ENCODE measurements at regions not wholly inside any gene's neighbourhood (a gene's known extent, or its start where the extent isn't known, plus 50 kb on each side); places are given as distances from the start of the nearest gene placed in this dataset.
"Not testable (repeated sequence)": the region's sequence is repeated elsewhere in the genome, so short reads cannot be mapped to it uniquely, and the experiment has no call there.

- DNase-seq (ENCODE audit: low read depth in 2 of 2): no peak
These were observed 397.9 kb upstream of the ADGRB3 start for GRCh38 chr6:68237205-68237604.

- DNase-seq (ENCODE audit: low read depth in 2 of 2): no peak
These were observed 399.7 kb upstream of the ADGRB3 start for GRCh38 chr6:68235326-68235784.

DNA sequence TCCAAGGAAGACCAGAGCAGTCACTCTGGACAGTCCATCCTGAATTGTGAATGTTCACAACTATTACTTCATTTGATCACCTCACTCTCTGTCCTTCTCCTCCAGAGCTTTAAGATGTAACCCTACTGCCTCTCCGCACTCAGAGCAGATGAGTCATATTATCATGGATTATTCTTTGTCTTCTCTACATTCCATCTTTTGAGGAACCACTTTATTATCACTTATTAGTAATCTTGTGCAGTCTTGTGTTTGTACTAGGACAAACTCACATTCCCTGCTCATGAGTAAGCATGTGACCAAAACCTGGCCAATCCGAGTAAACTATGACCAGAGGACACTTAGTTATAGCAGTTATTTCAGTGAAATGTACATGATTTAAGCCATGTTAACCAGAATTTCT lies 401.5 kb upstream of the ADGRB3 start:
- DNase-seq (ENCODE audit: low read depth in 2 of 2): no peak

DNA sequence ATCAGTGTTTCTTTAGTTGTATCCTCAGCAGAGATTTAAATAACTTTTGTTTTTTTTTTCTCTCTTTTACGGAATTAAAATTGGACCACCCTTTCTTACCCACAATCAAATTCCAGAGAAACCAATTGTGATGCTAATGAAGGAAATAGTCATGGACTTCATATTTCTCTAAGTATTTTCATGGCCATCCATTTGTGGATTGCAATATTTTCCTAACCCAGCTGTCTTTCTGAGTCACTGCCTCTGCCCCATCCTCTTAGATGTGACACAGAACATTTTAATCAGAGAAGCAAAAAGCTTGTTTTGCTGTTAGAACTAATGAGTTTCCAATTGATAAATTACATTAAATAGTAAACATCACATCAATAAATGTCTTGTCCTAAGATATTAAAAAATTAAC lies 405.5 kb upstream of the ADGRB3 start:
- DNase-seq (ENCODE audit: low read depth in 2 of 2): no peak

- DNase-seq (ENCODE audit: low read depth in 2 of 2): no peak
These were observed 408.6 kb upstream of the ADGRB3 start for GRCh38 chr6:68226460-68226859.

GRCh38 chr6:68225729-68226128 lies 409.4 kb upstream of the ADGRB3 start:
- no peak for DNase-seq (ENCODE audit: low read depth in 2 of 2)

DNA sequence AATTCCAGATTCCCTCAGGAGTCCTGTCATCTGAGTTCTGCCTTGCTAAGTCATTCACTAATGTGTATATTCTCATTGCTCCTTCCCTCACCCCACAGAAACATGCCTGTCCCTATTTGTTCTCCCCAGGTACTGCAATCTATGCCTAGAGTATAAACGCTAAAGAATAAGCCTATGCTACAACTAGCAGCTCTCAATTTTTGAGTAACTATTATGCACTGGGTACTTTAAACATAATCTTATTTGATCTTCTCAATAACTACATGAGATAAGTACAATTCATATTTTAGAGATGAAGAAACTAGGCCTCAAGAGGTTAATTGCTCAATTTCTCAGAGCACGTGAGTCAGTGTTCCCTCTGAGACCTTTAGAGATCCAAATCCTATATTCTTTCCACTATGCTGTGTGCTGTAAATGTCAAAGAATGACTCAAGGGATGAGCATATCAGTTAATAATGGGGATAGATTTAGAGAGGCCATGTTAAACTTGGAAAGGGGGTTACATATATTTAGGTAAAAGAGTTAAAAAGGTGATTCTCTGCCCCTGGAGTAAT lies 423.8 kb upstream of the ADGRB3 start:
- DNase-seq (ENCODE audit: low read depth in 2 of 2): no peak

- DNase-seq (ENCODE audit: low read depth in 2 of 2): not testable (repeated sequence)
These were observed 427.5 kb upstream of the ADGRB3 start for GRCh38 chr6:68207612-68208011.

DNA sequence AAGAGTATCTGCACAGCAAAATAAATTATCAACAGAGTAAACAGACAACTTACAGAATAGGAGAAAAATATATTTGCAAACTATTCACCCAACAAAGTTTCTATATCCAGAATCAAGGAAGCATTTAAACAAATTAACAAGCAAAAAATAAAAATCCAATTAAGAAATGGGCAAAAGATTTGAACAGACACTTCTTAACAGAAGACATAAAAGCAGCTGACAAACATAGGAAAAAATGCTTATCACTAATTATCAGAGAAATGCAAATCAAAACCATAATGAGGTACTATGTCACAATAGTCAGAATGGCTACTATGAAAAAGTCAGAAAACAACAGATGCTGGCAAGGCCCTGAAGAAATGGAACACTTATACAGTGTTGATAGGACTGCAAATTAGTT lies 434.2 kb upstream of the ADGRB3 start:
- no peak for DNase-seq (ENCODE audit: low read depth in 2 of 2)

DNA sequence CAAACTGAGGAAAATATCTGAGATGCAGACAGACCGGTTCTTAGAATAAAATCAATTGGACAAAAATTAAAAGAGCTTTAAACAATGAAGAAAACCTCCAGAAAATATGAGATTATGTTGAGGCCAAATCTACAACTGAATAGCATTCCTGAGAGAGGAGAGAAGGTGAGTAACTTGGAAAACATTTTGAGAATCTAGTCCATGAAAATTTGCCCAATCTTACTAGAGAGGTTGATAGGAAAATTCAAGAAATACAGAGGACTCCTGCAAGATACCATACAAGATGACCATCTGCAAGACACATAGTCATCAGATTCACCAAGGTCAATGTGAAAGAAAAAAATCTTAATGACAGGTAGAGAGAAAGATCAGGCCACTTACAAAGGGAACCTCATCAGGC lies 437.7 kb upstream of the ADGRB3 start:
- DNase-seq (ENCODE audit: low read depth in 2 of 2): no peak

- no peak for DNase-seq (ENCODE audit: low read depth in 2 of 2)
These were observed 438.4 kb upstream of the ADGRB3 start for GRCh38 chr6:68196645-68197044.

DNA sequence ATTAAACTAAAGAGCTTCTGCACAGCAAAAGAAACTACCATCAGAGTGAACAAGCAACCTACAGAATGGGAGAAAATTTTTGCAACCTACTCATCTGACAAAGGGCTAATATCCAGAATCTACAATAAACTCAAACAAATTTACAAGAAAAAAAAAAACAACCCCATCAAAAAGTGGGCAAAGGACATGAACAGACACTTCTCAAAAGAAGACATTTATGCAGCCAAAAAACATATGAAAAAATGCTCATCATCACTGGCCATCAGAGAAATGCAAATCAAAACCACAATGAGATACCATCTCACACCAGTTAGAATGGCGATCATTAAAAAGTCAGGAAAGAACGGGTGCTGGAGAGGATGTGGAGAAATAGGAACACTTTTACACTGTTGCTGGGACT lies 439.3 kb upstream of the ADGRB3 start:
- DNase-seq (ENCODE audit: low read depth in 2 of 2): not testable (repeated sequence)

DNA sequence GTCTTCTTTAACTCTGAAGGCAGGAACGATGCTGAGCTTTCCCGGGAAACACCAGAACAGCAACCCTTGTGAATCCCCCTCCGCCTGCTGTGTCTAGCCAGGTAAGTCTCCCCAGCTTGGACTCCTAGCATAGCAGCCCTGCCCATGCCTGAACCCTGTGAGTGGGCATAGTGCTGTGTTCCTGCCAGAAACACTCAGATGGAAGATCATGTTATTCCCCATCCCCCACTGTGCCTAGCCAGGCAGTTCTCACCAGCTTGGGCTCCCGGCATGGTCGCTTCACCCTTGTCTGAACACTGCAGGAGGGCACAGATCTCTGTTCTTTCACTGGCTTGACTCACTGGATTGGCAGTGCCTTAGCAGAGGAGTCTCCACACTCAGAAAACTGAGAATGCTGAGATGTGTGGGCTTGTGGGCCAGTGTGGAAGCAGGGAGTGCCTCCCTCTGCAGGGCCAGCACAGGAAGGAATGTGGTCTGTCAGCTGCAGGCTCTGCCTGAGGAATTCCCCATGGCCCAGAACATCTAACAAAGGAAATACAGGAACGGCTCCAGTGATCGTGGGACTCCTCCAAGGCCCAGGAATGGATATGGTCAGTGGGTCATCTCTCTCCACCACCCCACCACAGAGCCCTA lies 440.1 kb upstream of the ADGRB3 start:
- no peak for DNase-seq (ENCODE audit: low read depth in 2 of 2)

- DNase-seq (ENCODE audit: low read depth in 2 of 2): no peak
These were observed 442.1 kb upstream of the ADGRB3 start for GRCh38 chr6:68192988-68193387.

DNA sequence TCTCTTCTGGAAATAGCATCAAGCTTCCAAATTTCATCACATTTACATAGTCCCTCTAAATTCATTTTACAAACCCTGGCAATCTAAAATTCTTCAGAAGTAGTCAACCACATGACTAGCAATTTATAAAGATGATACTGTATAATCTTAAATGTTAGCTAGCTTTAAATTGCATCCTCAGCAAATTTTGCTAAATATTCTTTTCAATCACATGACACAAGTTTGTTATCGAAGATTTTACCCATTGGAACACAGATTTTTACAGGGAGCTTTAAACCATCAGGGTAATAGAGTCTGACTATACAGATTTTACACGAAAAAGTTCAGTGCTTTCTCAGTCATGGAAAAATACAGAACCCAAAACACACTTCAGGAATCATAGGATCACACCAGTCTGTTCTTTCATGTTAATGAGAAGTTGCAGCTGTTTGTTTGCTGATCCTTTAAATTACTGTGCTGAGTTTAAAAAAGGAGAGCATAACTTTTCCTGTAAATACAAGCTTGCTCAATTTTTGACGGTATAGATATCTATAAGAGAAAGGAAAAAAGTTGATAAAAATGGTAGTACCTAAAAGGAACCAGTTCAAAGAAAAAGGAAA lies 445.8 kb upstream of the ADGRB3 start:
- DNase-seq (ENCODE audit: low read depth in 2 of 2): no peak

- no peak for DNase-seq (ENCODE audit: low read depth in 2 of 2)
These were observed 448.2 kb upstream of the ADGRB3 start for GRCh38 chr6:68186870-68187269.

GRCh38 chr6:68182386-68182785 lies 452.7 kb upstream of the ADGRB3 start:
- DNase-seq (ENCODE audit: low read depth in 2 of 2): no peak

DNA sequence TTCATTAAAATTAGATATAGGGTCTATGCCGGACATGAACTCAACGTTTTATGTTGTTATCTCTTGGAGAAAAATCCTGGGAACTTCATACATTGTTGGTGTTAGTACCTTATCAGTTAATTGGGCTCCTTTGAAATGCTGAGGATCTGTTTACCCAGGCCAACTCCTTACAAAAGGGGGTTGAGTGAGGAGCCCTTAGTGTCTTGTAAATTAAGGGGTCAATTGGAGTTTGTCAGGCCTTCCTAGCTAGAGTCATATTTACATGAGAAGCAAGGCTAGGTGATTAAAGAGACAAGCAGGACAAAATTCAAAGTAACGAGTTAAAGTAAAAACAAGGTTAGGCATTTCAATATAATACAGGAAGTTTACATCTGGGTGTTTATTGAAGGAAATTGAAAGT lies 454.1 kb upstream of the ADGRB3 start:
- DNase-seq (ENCODE audit: low read depth in 2 of 2): not testable (repeated sequence)

DNA sequence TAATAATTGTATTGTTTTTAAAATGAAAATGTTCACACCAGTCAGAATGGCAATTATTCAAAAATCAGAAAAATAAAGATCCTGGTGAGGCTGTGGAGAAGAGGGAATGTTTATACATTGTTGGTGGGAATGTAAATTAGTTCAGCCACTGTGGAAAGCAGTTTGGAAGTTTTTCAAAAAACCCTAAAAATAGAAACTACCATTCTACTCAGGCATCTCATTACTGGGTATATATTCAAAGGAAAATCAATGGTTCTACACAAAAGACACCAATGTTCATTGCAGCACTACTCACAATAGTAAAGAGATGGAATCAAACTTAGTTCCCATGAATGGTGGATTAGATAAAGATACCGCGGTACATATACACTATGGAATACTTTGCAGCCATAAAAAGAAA lies 461.5 kb upstream of the ADGRB3 start:
- no peak for DNase-seq (ENCODE audit: low read depth in 2 of 2)

DNA sequence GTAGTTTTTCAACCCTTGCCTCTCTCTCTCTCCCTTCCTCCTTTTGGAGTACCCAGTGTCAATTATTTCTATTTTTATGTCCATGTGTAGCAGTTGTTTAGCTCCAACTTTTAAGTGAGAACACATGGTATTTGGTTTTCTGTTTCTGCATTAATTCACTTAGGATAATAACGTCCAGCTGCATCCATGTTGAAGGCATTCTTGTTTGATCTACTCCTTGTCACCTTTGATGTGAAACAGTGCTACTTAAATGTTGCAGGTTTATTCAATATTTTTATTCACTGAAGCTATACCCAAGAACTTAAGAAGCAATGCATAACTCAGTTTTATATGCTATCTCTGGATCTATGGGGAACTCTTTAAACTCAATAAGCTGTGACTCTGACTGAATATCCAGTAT lies 465.2 kb upstream of the ADGRB3 start:
- DNase-seq (ENCODE audit: low read depth in 2 of 2): no peak

- no peak for DNase-seq (ENCODE audit: low read depth in 2 of 2)
These were observed 467.5 kb upstream of the ADGRB3 start for GRCh38 chr6:68167604-68168003.

GRCh38 chr6:68160812-68161211 lies 474.3 kb upstream of the ADGRB3 start:
- DNase-seq (ENCODE audit: low read depth in 2 of 2): not testable (repeated sequence)

- DNase-seq (ENCODE audit: low read depth in 2 of 2): no peak
These were observed 474.7 kb upstream of the ADGRB3 start for GRCh38 chr6:68160348-68160747.

DNA sequence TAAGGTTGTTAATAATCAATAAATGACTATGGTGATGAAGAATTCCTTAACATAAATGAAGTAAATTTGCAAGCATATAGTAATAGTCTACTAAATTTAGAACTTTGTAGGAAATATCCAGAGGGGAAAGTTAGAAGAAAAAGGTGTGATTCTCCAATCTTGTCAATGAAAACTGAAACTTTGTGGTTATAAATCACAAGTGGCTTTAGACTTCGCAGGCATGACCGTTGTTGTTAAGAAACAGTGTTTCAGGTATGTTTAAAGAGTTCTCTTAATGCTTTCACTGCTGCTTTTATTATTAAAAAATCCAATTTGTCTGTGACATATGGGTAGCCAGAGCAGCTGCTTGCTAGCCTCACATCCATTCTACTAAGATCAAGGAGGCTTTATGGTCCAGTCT lies 475.6 kb upstream of the ADGRB3 start:
- no peak for DNase-seq (ENCODE audit: low read depth in 2 of 2)
